GM20000 (cell line): ENCODE measurements at regions not wholly inside any gene's neighbourhood (a gene's known extent, or its start where the extent isn't known, plus 50 kb on each side); places are given as distances from the start of the nearest gene placed in this dataset.

ENCODE experiments used
- DNase-seq: peaks from one replicate; pipeline ENCODE4 v3.0.0; 2012; ENCODE audit warnings: low spot score
- CTCF ChIP-seq: IDR thresholded peaks from 2 replicates; pipeline ENCODE4 v1.5.1; 2012; ENCODE audit warnings: mild to moderate bottlenecking, control low read depth; ENCODE audit errors: extremely low read depth, missing control alignments

GRCh38 chr1:193539731-193540459 is 353.5 kb upstream of the B3GALT2 start:
- no peak for TF ChIP-seq CTCF
- peak; percentile 9 for DNase-seq

- no peak for TF ChIP-seq CTCF
- no peak for DNase-seq
Observed at GRCh38 chr1:193538680-193539079, 352.3 kb upstream of the B3GALT2 start.

GRCh38 chr1:193538003-193538354 is 351.6 kb upstream of the B3GALT2 start:
- TF ChIP-seq CTCF, result no peak
- no peak for DNase-seq

- no peak for TF ChIP-seq CTCF
- DNase-seq, result peak; percentile 53
Observed at GRCh38 chr1:193537266-193538002, 351.0 kb upstream of the B3GALT2 start.

GRCh38 chr1:193533853-193534252 is 347.4 kb upstream of the B3GALT2 start:
- no peak for TF ChIP-seq CTCF
- no peak for DNase-seq

- no peak for DNase-seq
- no peak for TF ChIP-seq CTCF
Observed at GRCh38 chr1:193525917-193526710, 339.7 kb upstream of the B3GALT2 start.

- no peak for DNase-seq
- no peak for TF ChIP-seq CTCF
Observed at GRCh38 chr1:193525411-193525810, 339.0 kb upstream of the B3GALT2 start.
